ENCODE measurements at regions not wholly inside any gene's neighbourhood (a gene's known extent, or its start where the extent isn't known, plus 50 kb on each side); places are given as distances from the start of the nearest gene placed in this dataset.
"Not testable (repeated sequence)": the region's sequence is repeated elsewhere in the genome, so short reads cannot be mapped to it uniquely, and the experiment has no call there.

DNA sequence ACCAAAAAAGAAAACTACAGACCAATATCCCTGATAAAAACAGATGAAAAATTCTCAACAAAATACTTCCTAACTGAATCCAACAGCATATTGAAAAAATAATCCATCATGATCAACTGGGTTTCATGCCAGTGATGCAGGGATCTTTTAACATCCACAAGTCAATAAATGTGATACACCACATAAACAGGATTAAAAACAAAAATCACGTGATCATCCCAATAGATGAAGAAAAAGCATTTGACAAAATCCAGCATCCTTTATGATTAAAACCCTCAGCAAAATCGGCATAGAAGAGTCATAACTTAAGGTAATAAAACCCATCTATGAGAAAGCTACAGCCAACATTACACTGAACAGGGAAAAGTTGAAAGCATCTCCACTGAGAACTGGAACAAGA, 107.5 kb downstream of the DCLK3 start:
- DNase-seq: no peak

DNA sequence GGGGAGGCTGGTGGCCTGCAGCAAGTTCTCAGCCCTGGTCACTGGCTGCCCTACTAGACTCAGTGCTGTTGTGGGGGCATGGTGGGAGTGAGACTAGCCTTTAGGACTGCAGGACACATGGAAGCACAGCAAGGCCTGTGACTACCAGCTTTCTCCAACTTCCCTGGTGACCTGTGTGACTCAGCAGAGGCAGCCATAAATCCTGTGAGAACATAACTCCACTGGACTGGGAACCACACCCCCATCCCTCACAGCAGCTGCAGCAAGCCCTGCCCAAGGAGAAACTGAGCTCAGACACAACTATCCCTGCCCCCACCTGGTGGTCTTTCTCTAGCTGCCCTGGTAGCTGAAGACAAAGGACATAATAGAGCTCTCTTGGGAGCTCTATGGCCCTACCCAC, 111.3 kb downstream of the DCLK3 start:
- DNase-seq: no peak

DNA sequence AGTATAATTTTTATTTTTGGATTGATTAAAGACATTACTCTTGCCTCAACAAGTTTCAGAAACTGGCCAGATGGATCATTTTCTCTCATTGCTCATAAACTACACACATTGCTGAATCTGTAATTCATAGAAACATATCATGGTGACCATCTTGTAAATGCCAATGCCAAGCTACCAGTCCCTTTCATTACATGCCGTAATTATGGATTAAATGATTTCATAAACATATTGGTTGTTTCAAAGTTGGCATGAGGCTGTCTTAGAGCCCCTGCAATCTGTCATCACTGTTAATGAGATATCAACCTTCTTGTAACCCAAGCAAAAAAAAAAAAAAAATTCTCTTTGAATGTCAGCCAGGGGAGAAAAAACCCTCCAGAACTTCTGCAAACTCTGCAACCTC, 112.2 kb downstream of the DCLK3 start:
- no peak for DNase-seq

DNA sequence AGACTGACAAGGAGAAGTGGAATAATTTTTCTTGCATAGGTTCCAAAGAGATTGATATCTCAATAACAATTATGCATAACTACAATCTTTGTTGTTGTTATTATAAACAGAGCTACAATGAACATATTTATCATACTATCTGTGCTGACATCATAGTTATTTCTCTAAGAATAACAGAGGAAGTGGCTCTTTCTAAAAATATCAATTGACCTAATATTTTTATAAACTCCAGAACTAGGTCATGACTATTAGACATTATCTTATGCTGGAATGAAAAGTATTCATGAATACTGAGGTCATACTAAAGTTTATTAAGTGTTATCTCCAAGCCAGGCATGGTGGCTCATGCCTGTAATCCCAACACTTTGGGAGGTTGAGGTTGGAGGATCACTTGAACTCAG, 114.1 kb downstream of the DCLK3 start:
- no peak for DNase-seq

DNA sequence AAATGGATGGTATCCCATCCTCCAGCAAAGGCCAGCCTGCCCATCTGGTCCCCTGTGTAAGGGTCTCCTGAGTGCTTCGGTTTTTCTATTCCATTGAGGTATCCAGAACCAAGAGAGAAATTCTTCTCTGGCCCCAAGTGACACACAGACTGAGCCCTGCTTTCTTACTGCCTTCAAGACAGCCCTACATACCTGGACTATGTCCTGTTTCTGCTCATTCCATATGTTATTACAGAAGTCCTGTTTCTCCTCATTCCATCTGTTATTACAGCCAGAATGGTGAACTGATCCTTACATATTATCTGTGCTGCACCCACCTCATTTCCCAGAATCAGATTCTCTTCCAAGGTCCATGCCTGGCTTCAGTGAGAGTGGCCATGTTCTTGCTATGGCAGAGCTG, 115.2 kb downstream of the DCLK3 start:
- no peak for DNase-seq

DNA sequence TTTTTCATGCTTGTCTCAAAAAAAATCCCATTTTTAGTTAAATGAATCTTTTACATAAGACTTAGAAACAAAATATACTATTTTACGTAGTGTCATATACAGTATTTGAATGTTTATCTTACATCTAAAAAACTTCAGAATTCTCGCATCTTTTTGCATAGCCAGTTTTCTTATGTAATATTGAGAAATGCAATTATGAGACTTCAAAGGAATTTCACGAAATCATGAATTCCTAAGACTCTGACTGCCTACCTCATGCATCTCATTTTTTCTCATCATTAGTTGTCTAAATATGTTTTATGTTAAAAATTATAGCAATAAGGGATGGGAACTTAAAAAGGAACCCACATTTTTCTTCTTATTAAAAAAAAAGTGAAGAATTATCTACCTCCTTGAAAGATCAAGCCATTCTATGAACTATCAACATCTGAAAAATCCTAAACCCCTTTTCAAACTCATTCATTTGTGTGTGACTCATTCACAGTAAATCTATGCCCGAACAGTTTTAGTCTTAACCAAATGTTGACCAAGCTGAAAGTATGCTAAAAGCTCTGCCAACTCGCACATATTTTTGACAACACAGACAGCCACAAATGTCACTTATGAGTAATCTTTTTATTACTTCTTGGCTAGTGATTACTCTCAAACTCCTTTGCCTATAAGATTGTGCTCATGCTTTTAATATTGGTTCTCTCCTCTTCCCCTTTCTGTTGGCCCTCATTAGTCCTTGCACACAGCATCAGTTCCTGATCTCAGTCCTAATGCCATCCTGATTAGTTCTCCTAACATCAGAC, 115.9 kb downstream of the DCLK3 start:
- DNase-seq: no peak

DNA sequence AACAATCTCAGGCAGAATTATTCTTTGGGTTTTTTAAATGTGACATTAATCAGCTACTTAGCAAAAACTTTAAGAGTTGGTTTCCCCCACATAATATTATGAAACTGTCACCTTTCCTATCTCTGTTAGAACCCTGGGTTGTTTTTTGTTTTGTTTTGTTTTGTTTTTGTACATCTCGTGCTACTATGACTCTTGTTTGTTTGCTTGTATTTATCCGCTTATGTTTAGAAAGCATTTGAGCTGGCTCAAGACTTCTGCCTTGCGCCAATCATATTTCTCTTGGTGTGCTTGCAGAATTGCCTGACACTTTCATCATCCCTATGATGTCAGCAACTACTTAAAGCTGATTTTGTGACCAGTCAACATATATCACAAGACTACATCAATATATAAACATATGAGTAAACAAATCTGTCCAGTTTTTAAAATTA, 116.9 kb downstream of the DCLK3 start:
- DNase-seq: no peak

DNA sequence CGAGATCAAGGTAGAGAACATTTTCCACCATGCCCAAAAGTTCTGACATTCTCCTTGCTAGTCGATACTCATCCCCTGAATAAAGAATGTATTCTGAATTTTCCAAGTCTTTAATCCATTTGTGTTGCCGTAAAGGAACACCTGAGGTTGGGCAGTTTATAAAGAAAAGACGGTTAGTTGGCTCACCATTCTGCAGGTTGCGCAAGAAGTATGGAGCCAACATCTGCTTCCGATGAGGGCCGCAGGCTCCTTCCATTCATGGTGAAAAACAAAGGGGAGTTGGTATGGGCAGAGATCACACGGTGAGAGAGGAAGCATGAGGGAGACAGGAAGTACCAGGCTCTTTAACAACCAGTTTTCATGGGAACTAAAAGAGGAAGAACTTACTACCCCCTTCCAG, 121.2 kb downstream of the DCLK3 start:
- DNase-seq: no peak

DNA sequence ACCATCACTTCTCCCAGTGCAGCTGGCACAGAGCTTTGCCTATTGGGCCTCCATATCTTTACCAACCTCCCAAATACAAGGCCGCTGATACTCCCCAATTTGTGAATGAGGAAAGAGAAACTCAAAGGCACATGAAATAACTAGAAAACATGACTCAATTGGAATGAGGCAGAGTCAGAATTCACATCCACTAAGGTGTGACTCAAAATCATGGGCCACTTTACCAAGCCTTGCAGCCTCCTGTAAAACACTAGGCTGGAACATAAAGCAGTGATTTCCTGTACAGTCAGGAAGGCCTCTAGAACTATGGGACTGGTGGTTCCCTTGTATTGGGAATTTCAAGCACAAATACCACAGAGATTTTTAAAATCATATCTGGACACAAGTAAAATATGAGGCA, 128.6 kb downstream of the DCLK3 start:
- DNase-seq: no peak

DNA sequence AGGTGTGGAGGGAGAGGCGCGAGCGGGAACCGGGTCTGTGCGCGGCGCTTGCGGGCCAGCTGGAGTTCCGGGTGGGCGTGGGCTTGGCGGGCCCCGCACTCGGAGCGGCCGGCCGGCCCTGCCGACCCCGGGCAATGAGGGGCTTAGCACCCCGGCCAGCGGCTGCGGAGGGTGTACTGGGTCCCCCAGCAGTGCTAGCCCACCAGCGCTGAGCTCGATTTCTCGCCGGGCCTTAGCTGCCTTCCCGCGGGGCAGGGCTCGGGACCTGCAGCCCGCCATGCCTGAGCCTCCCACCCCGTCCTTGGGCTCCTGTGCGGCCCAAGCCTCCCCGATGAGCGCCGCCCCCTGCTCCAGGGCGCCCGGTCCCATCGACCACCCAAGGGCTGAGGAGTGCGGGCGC, 130.5 kb downstream of the DCLK3 start:
- DNase-seq: not testable (repeated sequence)

DNA sequence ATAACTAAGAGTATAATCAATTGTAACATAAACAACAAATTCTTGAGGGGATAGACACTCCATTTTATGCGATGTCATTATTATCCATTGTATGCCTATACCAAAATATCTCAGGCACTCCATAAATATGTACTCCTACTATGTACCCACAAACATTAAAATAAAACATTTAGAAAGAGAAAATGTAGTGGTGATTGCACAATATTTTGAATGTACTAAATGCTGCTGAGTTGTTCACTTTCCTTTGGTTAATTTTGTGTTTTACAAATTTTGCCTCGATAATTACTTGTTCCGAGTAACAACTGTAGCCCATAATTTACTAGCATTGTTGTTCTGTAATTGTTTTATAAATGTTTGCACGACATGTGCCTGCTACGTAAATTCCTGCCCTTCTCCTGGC, 131.3 kb downstream of the DCLK3 start:
- DNase-seq: no peak

DNA sequence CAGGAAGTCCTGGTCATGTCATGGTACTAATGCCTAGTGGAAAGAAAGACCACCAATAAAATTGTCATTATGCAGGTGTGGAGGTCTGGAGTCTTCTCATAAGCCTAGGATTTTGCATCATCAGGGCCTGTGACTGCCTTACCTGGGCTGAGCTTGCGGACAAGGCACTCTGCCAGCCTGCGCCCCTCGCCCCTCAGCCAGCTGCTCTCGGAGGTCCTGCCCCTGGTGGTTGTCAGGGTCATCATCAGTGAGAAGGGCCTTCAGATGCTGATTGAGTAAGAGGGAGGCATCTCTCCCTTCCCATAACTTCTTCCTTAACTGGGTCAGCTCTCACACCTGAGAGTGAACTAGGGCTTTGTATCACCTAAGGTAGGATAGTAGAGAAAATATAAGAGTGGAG, 132.8 kb downstream of the DCLK3 start:
- no peak for DNase-seq

DNA sequence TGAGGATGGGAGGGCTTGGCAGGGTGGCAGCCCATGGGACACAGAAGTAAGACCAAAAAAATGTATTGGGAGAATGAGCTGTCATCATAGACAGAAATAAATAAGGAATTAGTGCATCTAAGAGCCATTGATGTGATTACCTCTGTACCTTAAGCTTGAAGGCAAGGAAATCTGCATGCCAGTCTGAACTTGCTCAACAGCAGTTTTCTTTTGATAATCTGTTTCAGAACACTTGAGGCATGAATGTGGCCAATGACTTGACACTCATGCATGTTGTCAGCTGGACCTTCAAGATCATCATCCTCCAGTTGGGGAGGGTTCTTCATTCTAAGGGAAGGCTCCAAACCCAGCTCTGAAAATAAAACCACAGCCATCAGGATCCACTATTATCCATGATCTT, 148.5 kb downstream of the DCLK3 start:
- no peak for DNase-seq

DNA sequence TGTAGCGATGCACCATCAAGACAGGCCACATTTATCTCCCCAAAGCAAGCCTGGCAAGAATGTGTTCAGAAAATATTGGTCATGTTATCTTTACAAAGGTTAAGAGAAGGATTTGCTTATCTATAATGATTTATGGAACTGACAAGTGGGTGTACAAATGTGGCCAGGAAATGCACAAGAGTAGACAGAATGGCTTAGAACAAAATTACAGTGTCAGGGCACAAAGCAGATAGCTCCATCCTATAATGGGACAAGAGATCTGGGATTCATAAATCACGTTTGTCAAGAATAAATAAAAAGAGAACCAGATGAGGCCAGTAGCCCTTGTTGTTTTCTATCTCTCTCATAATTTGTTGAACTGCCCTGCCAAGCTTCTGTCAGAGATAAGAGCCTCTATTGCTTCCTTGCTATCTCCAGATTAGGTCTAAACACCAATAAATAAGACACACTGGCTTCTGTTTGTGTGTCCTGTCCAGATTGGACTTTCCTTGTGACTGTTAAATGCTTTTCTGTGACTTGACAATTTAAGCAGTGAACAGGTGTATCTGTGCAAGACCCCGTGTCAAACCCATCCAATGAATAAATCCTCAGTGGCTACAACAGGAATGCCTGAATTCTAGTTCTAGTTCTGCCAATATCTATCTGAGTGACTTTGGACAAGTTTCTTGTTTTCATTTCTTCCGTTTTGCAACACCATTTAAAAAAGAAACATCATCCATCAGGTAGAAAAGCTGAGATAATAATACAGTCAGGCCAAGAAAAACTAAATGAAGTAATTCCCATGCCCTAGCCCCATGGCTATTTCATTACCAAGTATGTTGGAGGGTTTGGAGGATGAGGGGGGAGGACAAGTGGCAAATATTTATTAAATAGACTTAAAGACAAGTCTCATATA, 157.2 kb downstream of the DCLK3 start:
- DNase-seq: peak; percentile 3

DNA sequence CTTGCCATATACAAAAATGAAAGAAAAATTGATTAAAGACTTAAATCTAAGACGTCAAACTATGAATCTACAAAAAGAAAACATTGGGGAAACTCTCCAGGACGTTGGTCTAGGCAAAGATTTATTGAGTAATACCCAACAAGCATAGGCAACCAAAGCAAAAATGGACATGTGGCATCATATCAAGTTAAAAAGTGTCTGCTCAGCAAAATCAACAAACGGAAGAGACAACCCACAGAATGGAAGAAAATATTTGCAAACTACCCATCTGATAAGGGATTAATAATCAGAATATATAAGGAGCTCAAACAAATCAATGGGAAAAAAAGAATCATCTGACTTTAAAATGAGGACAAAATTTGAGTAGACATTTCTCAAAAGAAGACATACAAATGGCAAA, 160.9 kb downstream of the DCLK3 start:
- DNase-seq: no peak

DNA sequence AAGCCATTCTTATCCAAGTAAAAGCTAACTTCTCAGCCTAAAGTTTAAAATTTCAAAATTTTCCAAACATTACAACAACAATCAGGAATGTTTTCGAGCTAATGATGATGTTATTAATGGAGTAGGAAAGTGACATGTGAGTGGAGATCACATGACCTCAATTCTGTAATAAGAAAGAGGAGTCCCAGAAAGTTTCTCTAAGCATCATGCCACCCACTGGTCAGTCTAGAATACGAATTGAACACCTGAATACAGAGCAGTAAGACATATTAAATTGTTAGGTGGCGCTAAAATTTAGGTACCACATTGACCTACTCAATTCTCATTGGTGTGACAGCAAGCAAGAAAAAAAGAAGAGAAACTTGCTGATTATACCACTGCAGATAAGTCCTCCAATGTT, 163.9 kb downstream of the DCLK3 start:
- no peak for DNase-seq
